Thyroid gland (tissue), 4 donors: ENCODE measurements at regions not wholly inside any gene's neighbourhood (a gene's known extent, or its start where the extent isn't known, plus 50 kb on each side); places are given as distances from the start of the nearest gene placed in this dataset.

ENCODE experiments used
- DNase-seq, 2 donors: peaks; one replicate each; pipeline ENCODE4 v3.0.0-alpha.2; 2019
- H3K27ac ChIP-seq, 3 donors: fragments of 200-600 bp; sonication (generic); 1 replicate in 2 of 3; 2 replicates in 1 of 3; pipeline ENCODE4 v1.5.1; 2016 to 2019; ENCODE audit warnings: mild to moderate bottlenecking in 1 of 3, moderate library complexity in 1 of 3
- H3K27me3 ChIP-seq: fragments of 200-600 bp; sonication (generic); one replicate; pipeline ENCODE4 v1.5.1; 2019
- H3K36me3 ChIP-seq, 2 donors: fragments of 200-600 bp; sonication (generic); one replicate each; pipeline ENCODE4 v1.5.1; 2016 to 2019
- H3K4me1 ChIP-seq, 2 donors: fragments of 200-600 bp; sonication (generic); one replicate each; pipeline ENCODE4 v1.5.1; 2017 to 2019
- H3K4me3 ChIP-seq, 3 donors: fragments of 200-600 bp; sonication (generic); replicated peaks in 1 of 3; 1 replicate in 2 of 3; 2 replicates in 1 of 3; pipeline ENCODE4 v1.5.1; 2016; ENCODE audit warnings: mild to moderate bottlenecking in 1 of 3
- H3K9me3 ChIP-seq: fragments of 200-600 bp; sonication (generic); one replicate; pipeline ENCODE4 v1.5.1; 2017
- POLR2A ChIP-seq, 2 donors: fragments of 450-650 bp; IDR thresholded peaks; one replicate each; pipeline ENCODE4 v1.6.1; 2017; ENCODE audit warnings: antibody characterized with exemption in 2 of 2, mild to moderate bottlenecking in 2 of 2, moderate library complexity in 1 of 2
- WGBS, 2 donors: methylation state at CpG; one replicate each; pipeline ENCODE4 v1.1.5; 2017; 5-methylcytosine and 5-hydroxymethylcytosine counted together
- intact Hi-C: fragments of 100-400 bp; cut with DNase I; formaldehyde crosslinking; loops from one replicate; pipeline ENCODE4 v1.15.1; 2023
- TF ChIP-seq, protein P1 (sequence below), 6 experiments: fragments of 200-600 bp in 3 of 6; fragments of 450-650 bp in 3 of 6; sonication (generic) in 3 of 6; IDR thresholded peaks; one replicate each; pipeline ENCODE4 v1.5.1; 2016 to 2019; ENCODE audit warnings: antibody characterized with exemption in 6 of 6, mild to moderate bottlenecking in 2 of 6, inconsistent platforms in 1 of 6, moderate library complexity in 1 of 6

GRCh38 chr6:14460556-14460955 lies 343.0 kb downstream of the CD83 start:
- Histone ChIP-seq H3K36me3 (no peaks in the 10 kb centered on the region), H3K4me1 (peaks cover 0 to 5% of the 10 kb centered on the region in 2 donors), H3K27me3 (no peaks in the 10 kb centered on the region), H3K27ac (no peak overlapping the region), H3K4me3 (no peak overlapping the region), H3K9me3 (no peaks in the 10 kb centered on the region)
- DNase-seq = no peak
- intact Hi-C loops = no loop called here
- TF ChIP-seq, protein P1, sequence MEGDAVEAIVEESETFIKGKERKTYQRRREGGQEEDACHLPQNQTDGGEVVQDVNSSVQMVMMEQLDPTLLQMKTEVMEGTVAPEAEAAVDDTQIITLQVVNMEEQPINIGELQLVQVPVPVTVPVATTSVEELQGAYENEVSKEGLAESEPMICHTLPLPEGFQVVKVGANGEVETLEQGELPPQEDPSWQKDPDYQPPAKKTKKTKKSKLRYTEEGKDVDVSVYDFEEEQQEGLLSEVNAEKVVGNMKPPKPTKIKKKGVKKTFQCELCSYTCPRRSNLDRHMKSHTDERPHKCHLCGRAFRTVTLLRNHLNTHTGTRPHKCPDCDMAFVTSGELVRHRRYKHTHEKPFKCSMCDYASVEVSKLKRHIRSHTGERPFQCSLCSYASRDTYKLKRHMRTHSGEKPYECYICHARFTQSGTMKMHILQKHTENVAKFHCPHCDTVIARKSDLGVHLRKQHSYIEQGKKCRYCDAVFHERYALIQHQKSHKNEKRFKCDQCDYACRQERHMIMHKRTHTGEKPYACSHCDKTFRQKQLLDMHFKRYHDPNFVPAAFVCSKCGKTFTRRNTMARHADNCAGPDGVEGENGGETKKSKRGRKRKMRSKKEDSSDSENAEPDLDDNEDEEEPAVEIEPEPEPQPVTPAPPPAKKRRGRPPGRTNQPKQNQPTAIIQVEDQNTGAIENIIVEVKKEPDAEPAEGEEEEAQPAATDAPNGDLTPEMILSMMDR (IDR thresholded peaks at IDR 0.05) = no peak
- no peak for TF ChIP-seq POLR2A (IDR thresholded peaks at IDR 0.05)

GRCh38 chr6:14462135-14462534 lies 344.6 kb downstream of the CD83 start:
- Histone ChIP-seq H3K27ac (no peak overlapping the region), H3K36me3 (no peaks in the 10 kb centered on the region), H3K4me1 (peaks cover 0 to 5% of the 10 kb centered on the region in 2 donors), H3K4me3 (no peak overlapping the region), H3K27me3 (no peaks in the 10 kb centered on the region), H3K9me3 (no peaks in the 10 kb centered on the region)
- WGBS, 2 donors = 90 to 92% methylated on average over 3 of the region's 3 CpGs
- intact Hi-C loops = no loop called here
- DNase-seq = no peak
- no peak for TF ChIP-seq POLR2A (IDR thresholded peaks at IDR 0.05)
- TF ChIP-seq, protein P1 (IDR thresholded peaks at IDR 0.05) = no peak

GRCh38 chr6:14462566-14462965 lies 345.0 kb downstream of the CD83 start:
- intact Hi-C loops = no loop called here
- H3K4me1 ChIP-seq = peaks cover 0 to 5% of the 10 kb centered on the region in 2 donors
- no peak overlapping the region for H3K4me3 ChIP-seq
- TF ChIP-seq, protein P1 (IDR thresholded peaks at IDR 0.05) = no peak
- no peak for TF ChIP-seq POLR2A (IDR thresholded peaks at IDR 0.05)
- no peak for DNase-seq
- H3K27me3 ChIP-seq = no peaks in the 10 kb centered on the region
- no peak overlapping the region for H3K27ac ChIP-seq
- WGBS, 2 donors = 78 to 82% methylated on average over 2 of the region's 2 CpGs
- H3K36me3 ChIP-seq = no peaks in the 10 kb centered on the region
- no peaks in the 10 kb centered on the region for H3K9me3 ChIP-seq

DNA sequence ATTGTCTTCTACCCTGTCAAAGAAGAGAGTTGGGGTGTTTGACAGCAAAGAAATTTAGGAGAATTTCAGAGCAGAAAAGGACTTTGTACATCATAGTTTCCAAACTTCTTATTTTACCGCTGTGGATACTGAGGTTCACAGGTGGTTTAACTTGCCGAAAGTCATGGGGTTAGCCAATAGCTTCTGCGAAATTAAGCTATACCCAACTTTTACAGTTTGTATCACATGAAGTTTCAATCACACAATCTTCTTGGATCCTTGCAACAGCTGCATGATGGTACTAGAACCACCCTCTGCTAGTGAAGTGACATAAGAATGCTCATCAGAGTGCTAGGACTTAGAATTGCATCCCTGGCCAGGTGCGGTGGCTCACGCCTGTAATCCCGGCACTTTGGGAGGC lies 345.5 kb downstream of the CD83 start:
- H3K36me3 ChIP-seq = no peaks in the 10 kb centered on the region
- TF ChIP-seq, protein P1 (IDR thresholded peaks at IDR 0.05) = no peak
- TF ChIP-seq POLR2A (IDR thresholded peaks at IDR 0.05) = no peak
- 95 to 99% methylated on average over 5 to 6 of the region's 6 CpGs for WGBS, 2 donors
- no peak overlapping the region for H3K27ac ChIP-seq
- no peak overlapping the region for H3K4me3 ChIP-seq
- intact Hi-C loops = no loop called here
- H3K27me3 ChIP-seq = no peaks in the 10 kb centered on the region
- DNase-seq = no peak
- peaks cover 0 to 5% of the 10 kb centered on the region in 2 donors for H3K4me1 ChIP-seq
- H3K9me3 ChIP-seq = no peaks in the 10 kb centered on the region

DNA sequence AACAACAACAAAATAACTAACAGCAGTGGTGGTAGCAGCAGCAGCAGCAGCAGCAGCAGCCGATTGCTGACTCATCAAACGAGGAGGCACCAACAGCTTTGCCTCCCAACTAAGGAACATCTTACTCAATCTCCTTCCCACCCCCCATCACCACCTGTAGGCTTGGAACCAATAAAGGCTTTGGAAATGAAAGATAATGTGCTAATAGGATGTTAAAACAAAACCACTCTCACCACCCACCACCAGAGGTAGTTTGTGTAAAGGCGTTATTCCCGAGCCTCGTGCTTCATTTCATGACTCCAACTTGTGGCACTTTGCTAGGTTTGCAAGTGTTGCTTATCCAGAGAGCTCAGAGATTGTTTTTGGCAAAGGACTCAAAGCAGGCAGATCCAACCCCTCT lies 346.5 kb downstream of the CD83 start:
- no peak overlapping the region for H3K4me3 ChIP-seq
- no peaks in the 10 kb centered on the region for H3K27me3 ChIP-seq
- no peaks in the 10 kb centered on the region for H3K9me3 ChIP-seq
- no peaks in the 10 kb centered on the region for H3K4me1 ChIP-seq
- no peaks in the 10 kb centered on the region for H3K36me3 ChIP-seq
- no peak for DNase-seq
- intact Hi-C loops = no loop called here
- no peak overlapping the region for H3K27ac ChIP-seq
- TF ChIP-seq POLR2A (IDR thresholded peaks at IDR 0.05) = no peak
- TF ChIP-seq, protein P1 (IDR thresholded peaks at IDR 0.05) = no peak
- 71% methylated on average over 5 of the region's 5 CpGs for WGBS, 2 donors
